Neural cell (in vitro differentiated cells): ENCODE measurements at regions not wholly inside any gene's neighbourhood (a gene's known extent, or its start where the extent isn't known, plus 50 kb on each side); places are given as distances from the start of the nearest gene placed in this dataset.

Source experiments
- H2AFZ ChIP-seq: fragments of 200-600, 300-800 bp; sonication (generic), shearing (Covaris generic); 2 replicates; pipeline ENCODE4 v1.6.0; 2014; ENCODE audit warnings: low read depth, mild to moderate bottlenecking, antibody characterized with exemption, low read length, moderate library complexity
- H3F3A ChIP-seq: fragments of 200-600 bp; shearing (Covaris generic); 2 replicates; pipeline ENCODE4 v1.6.1; 2016; ENCODE audit warnings: mild to moderate bottlenecking, moderate library complexity, mixed read lengths, antibody characterized with exemption, low read length; ENCODE audit not compliant: insufficient read depth, poor library complexity, severe bottlenecking
- H3K27ac ChIP-seq: fragments of 200-600, 300-800 bp; sonication (generic), shearing (Covaris generic); 2 replicates; pipeline ENCODE4 v1.5.1; 2014; ENCODE audit warnings: mild to moderate bottlenecking, low read length, moderate library complexity
- H3K27me3 ChIP-seq: fragments of 300-800, 200-600 bp; sonication (generic), shearing (Covaris generic); 2 replicates; pipeline ENCODE4 v1.6.0; 2014; ENCODE audit warnings: mild to moderate bottlenecking, low read depth, low read length, moderate library complexity; ENCODE audit not compliant: insufficient read depth
- H3K36me3 ChIP-seq: fragments of 300-800, 200-600 bp; sonication (generic), shearing (Covaris generic); 2 replicates; pipeline ENCODE4 v1.5.1; 2014; ENCODE audit warnings: mild to moderate bottlenecking, antibody characterized with exemption, low read length, moderate library complexity; ENCODE audit not compliant: insufficient read depth
- H3K4me2 ChIP-seq: fragments of 300-800, 200-600 bp; sonication (generic), shearing (Covaris generic); 2 replicates; pipeline ENCODE4 v1.6.0; 2014; ENCODE audit warnings: mild to moderate bottlenecking, low read length
- H3K4me3 ChIP-seq: fragments of 300-800, 200-600 bp; sonication (generic), shearing (Covaris generic); 2 replicates; pipeline ENCODE4 v1.5.1; 2014; ENCODE audit warnings: mild to moderate bottlenecking, low read length, moderate library complexity
- H3K79me2 ChIP-seq: fragments of 200-600 bp; shearing (Covaris generic); replicated peaks from 2 replicates; pipeline ENCODE4 v1.6.0; 2014; ENCODE audit warnings: mild to moderate bottlenecking, low read length, moderate library complexity; ENCODE audit not compliant: insufficient read depth
- H3K9ac ChIP-seq: fragments of 300-800, 200-600 bp; sonication (generic), shearing (Covaris generic); 2 replicates; pipeline ENCODE4 v1.6.1; 2016; ENCODE audit warnings: mild to moderate bottlenecking, low read length, mixed read lengths
- H3K9me2 ChIP-seq: fragments of 200-600 bp; shearing (Covaris generic); 2 replicates; pipeline ENCODE4 v1.6.1; 2016; ENCODE audit warnings: mild to moderate bottlenecking, low read length, mixed read lengths; ENCODE audit not compliant: insufficient read depth
- H3K9me3 ChIP-seq: fragments of 200-600, 300-800 bp; sonication (generic), shearing (Covaris generic); 2 replicates; pipeline ENCODE4 v1.6.1; 2016; ENCODE audit warnings: mild to moderate bottlenecking, mixed run types, low read length, moderate library complexity, mixed read lengths
- H4K20me1 ChIP-seq: fragments of 200-600 bp; shearing (Covaris generic); 2 replicates; pipeline ENCODE4 v1.6.1; 2016; ENCODE audit warnings: mild to moderate bottlenecking, mixed run types; ENCODE audit not compliant: insufficient read depth
- CTCF ChIP-seq: fragments of 450-650 bp; IDR thresholded peaks from 2 replicates; pipeline ENCODE4 v1.5.1; 2014; ENCODE audit warnings: antibody characterized with exemption, mild to moderate bottlenecking, moderate library complexity; ENCODE audit not compliant: poor library complexity, severe bottlenecking
- EZH2 ChIP-seq: fragments of 200-600, 300-800 bp; shearing (Covaris generic), sonication (generic); IDR thresholded peaks from 2 replicates; pipeline ENCODE4 v1.6.1; 2014; ENCODE audit warnings: antibody characterized with exemption, low read length, borderline replicate concordance, mild to moderate bottlenecking; ENCODE audit not compliant: insufficient read depth, poor library complexity, severe bottlenecking
- MXI1 ChIP-seq: fragments of 450-650 bp; conservative IDR thresholded peaks from 2 replicates; pipeline ENCODE4 v1.6.1; 2014; ENCODE audit warnings: antibody characterized with exemption, mild to moderate bottlenecking; ENCODE audit not compliant: poor library complexity, severe bottlenecking
- RAD21 ChIP-seq: fragments of 450-650 bp; conservative IDR thresholded peaks from 2 replicates; pipeline ENCODE4 v1.6.1; 2014; ENCODE audit warnings: antibody characterized with exemption, mild to moderate bottlenecking, moderate library complexity
- REST ChIP-seq: IDR thresholded peaks from 2 replicates; pipeline ENCODE4 v1.6.1; 2012; ENCODE audit warnings: borderline replicate concordance
- SMC3 ChIP-seq: fragments of 450-650 bp; conservative IDR thresholded peaks from 2 replicates; pipeline ENCODE4 v1.6.1; 2014; ENCODE audit warnings: antibody characterized with exemption, mild to moderate bottlenecking, moderate library complexity; ENCODE audit not compliant: poor library complexity

- no peaks in the 10 kb centered on the region for H3F3A ChIP-seq
- no peaks in the 10 kb centered on the region for H3K9me3 ChIP-seq
- no peak overlapping the region for H3K27ac ChIP-seq
- TF ChIP-seq EZH2 = no peak
- H3K36me3 ChIP-seq = no peaks in the 10 kb centered on the region
- no peak overlapping the region for H2AFZ ChIP-seq
- no peaks in the 10 kb centered on the region for H3K27me3 ChIP-seq
- H3K9me2 ChIP-seq = no peaks in the 10 kb centered on the region
- no peak overlapping the region for H3K9ac ChIP-seq
- no peaks in the 10 kb centered on the region for H3K79me2 ChIP-seq
- H3K4me2 ChIP-seq = no peak overlapping the region
- no peaks in the 10 kb centered on the region for H4K20me1 ChIP-seq
- no peak overlapping the region for H3K4me3 ChIP-seq
These were observed 109.7 kb downstream of the TMEM18 start for GRCh38 chr2:567496-567864.

- Histone ChIP-seq H3K27ac (no peak overlapping the region), H3K36me3 (no peaks in the 10 kb centered on the region), H3K27me3 (no peaks in the 10 kb centered on the region), H3K9me2 (no peaks in the 10 kb centered on the region), H3K9me3 (no peaks in the 10 kb centered on the region), H3K9ac (no peak overlapping the region), H3F3A (no peaks in the 10 kb centered on the region), H4K20me1 (no peaks in the 10 kb centered on the region), H2AFZ (no peak overlapping the region), H3K79me2 (no peaks in the 10 kb centered on the region), H3K4me2 (no peak overlapping the region), H3K4me3 (no peak overlapping the region)
- TF ChIP-seq CTCF (no peak), SMC3 (no peak), MXI1 (no peak), RAD21 (no peak), EZH2 (no peak), REST (no peak)
These were observed 110.6 kb downstream of the TMEM18 start for GRCh38 chr2:566379-567313.
